Keratinocyte (primary cell): ENCODE measurements at regions not wholly inside any gene's neighbourhood (a gene's known extent, or its start where the extent isn't known, plus 50 kb on each side); places are given as distances from the start of the nearest gene placed in this dataset.

Source experiments
- DNase-seq: peaks from one replicate; pipeline ENCODE4 v3.0.0-alpha.2; 2011; ENCODE audit warnings: low read depth, missing footprints, low spot score
- FAIRE-seq: peaks from 2 replicates; lab custom pipeline; 2011; peaks lifted over from hg19 to GRCh38; lab: Jason Lieb, UNC
- H2AFZ ChIP-seq: 2 replicates; pipeline ENCODE4 v1.6.0; 2012; ENCODE audit warnings: low read length, control low read depth, inconsistent platforms; ENCODE audit not compliant: control insufficient read depth
- H3K27ac ChIP-seq: 2 replicates; pipeline ENCODE4 v1.5.1; 2011; ENCODE audit warnings: low read length; ENCODE audit not compliant: control insufficient read depth, insufficient read depth
- H3K27me3 ChIP-seq: 3 replicates; pipeline ENCODE4 v1.6.0; 2011; ENCODE audit warnings: low read length; ENCODE audit not compliant: control insufficient read depth, insufficient read depth; ENCODE audit errors: extremely low read depth
- H3K36me3 ChIP-seq, 2 experiments: 2 replicates in 1 of 2; 3 replicates in 1 of 2; pipeline ENCODE4 v1.5.1; 2011; ENCODE audit warnings: low read length in 2 of 2, mild to moderate bottlenecking in 1 of 2; ENCODE audit not compliant: control insufficient read depth in 2 of 2, insufficient read depth in 2 of 2; ENCODE audit errors: extremely low read depth in 1 of 2
- H3K4me1 ChIP-seq: 3 replicates; pipeline ENCODE4 v1.5.1; 2011; ENCODE audit warnings: low read length; ENCODE audit not compliant: control insufficient read depth, insufficient read depth; ENCODE audit errors: extremely low read depth
- H3K4me2 ChIP-seq: 3 replicates; pipeline ENCODE4 v1.6.0; 2011; ENCODE audit warnings: low read depth, low read length; ENCODE audit not compliant: control insufficient read depth, insufficient read depth; ENCODE audit errors: extremely low read depth
- H3K4me3 ChIP-seq, 3 experiments: fragments of 200-600 bp in 1 of 3; sonication (generic) in 1 of 3; 2 replicates in 2 of 3; 3 replicates in 1 of 3; pipeline ENCODE4 v1.5.1; 2011 to 2016; ENCODE audit warnings: low read length in 3 of 3, mild to moderate bottlenecking in 3 of 3, control low read depth in 2 of 3, inconsistent platforms in 1 of 3, low read depth in 1 of 3, mixed read lengths in 1 of 3, mixed run types in 1 of 3, moderate library complexity in 1 of 3; ENCODE audit not compliant: control insufficient read depth in 2 of 3, insufficient read depth in 2 of 3; ENCODE audit errors: extremely low read depth in 1 of 3
- H3K79me2 ChIP-seq: 2 replicates; pipeline ENCODE4 v1.6.0; 2012; ENCODE audit warnings: low read length; ENCODE audit not compliant: control insufficient read depth, insufficient read depth
- H3K9ac ChIP-seq: 3 replicates; pipeline ENCODE4 v1.6.0; 2011; ENCODE audit warnings: low read length; ENCODE audit not compliant: control insufficient read depth, insufficient read depth; ENCODE audit errors: extremely low read depth
- H3K9me1 ChIP-seq: 3 replicates; pipeline ENCODE4 v1.6.0; 2011; ENCODE audit warnings: low read length; ENCODE audit not compliant: control insufficient read depth, insufficient read depth; ENCODE audit errors: extremely low read depth
- H3K9me3 ChIP-seq: 2 replicates; pipeline ENCODE4 v1.5.1; 2012; ENCODE audit warnings: low read depth, low read length; ENCODE audit not compliant: control insufficient read depth
- H4K20me1 ChIP-seq: 3 replicates; pipeline ENCODE4 v1.6.0; 2011; ENCODE audit warnings: low read length; ENCODE audit not compliant: control insufficient read depth, insufficient read depth; ENCODE audit errors: extremely low read depth
- EZH2 ChIP-seq: IDR thresholded peaks from one replicate; pipeline ENCODE4 v1.6.1; 2012; ENCODE audit warnings: inconsistent platforms, mild to moderate bottlenecking, low read length, moderate library complexity
- dilution Hi-C: fragments of 300-500 bp; cut with MboI; formaldehyde crosslinking; loops from one replicate; pipeline ENCODE4 v1.7.0; 2020; ENCODE audit warnings: low sequenced_read_pairs; ENCODE audit not compliant: extremely low pct_ligation_motif_present
- TF ChIP-seq, protein P1 (sequence below), 3 experiments: IDR thresholded peaks in 1 of 3; conservative IDR thresholded peaks in 1 of 3; optimal IDR thresholded peaks in 1 of 3; 2 replicates in 2 of 3; 3 replicates in 1 of 3; pipeline versions ENCODE3 to v1.5.1; 2011; ENCODE audit warnings: low read length in 3 of 3, mild to moderate bottlenecking in 3 of 3, moderate library complexity in 2 of 3, control low read depth in 1 of 3, inconsistent platforms in 1 of 3; ENCODE audit not compliant: insufficient read depth in 2 of 3; ENCODE audit errors: extremely low read depth in 1 of 3

GRCh38 chr11:20226933-20227332 lies 66.7 kb upstream of the DBX1 start:
- H3K36me3 ChIP-seq = no peaks in the 10 kb centered on the region
- no peaks in the 10 kb centered on the region for H3K9me1 ChIP-seq
- DNase-seq (no peak), FAIRE-seq (no peak)
- no peaks in the 10 kb centered on the region for H3K27me3 ChIP-seq
- H3K9me3 ChIP-seq = no peaks in the 10 kb centered on the region
- H2AFZ ChIP-seq = no peak overlapping the region
- H3K27ac ChIP-seq = no peak overlapping the region
- no peaks in the 10 kb centered on the region for H3K4me1 ChIP-seq
- H3K4me3 ChIP-seq = no peak overlapping the region
- TF ChIP-seq, protein P1, sequence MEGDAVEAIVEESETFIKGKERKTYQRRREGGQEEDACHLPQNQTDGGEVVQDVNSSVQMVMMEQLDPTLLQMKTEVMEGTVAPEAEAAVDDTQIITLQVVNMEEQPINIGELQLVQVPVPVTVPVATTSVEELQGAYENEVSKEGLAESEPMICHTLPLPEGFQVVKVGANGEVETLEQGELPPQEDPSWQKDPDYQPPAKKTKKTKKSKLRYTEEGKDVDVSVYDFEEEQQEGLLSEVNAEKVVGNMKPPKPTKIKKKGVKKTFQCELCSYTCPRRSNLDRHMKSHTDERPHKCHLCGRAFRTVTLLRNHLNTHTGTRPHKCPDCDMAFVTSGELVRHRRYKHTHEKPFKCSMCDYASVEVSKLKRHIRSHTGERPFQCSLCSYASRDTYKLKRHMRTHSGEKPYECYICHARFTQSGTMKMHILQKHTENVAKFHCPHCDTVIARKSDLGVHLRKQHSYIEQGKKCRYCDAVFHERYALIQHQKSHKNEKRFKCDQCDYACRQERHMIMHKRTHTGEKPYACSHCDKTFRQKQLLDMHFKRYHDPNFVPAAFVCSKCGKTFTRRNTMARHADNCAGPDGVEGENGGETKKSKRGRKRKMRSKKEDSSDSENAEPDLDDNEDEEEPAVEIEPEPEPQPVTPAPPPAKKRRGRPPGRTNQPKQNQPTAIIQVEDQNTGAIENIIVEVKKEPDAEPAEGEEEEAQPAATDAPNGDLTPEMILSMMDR (optimal IDR thresholded peaks at IDR 0.05 in 1 of 3, IDR thresholded peaks at IDR 0.05 in 1 of 3, conservative IDR thresholded peaks at IDR 0.05 in 1 of 3; ENCODE audit: extremely low read depth in 1 of 3, insufficient read depth in 2 of 3, low read length in 3 of 3) = no peak
- TF ChIP-seq EZH2 = no peak
- no peak overlapping the region for H3K4me2 ChIP-seq
- peaks cover 4% of the 10 kb centered on the region for H4K20me1 ChIP-seq
- dilution Hi-C loops = no loop called here
- H3K9ac ChIP-seq = no peak overlapping the region
- H3K79me2 ChIP-seq = no peaks in the 10 kb centered on the region

GRCh38 chr11:20221566-20221965 lies 61.3 kb upstream of the DBX1 start:
- H3K27ac ChIP-seq = no peak overlapping the region
- H3K9ac ChIP-seq = no peak overlapping the region
- H2AFZ ChIP-seq = no peak overlapping the region
- no peak overlapping the region for H3K4me3 ChIP-seq
- dilution Hi-C loops = no loop called here
- no peaks in the 10 kb centered on the region for H3K36me3 ChIP-seq
- H3K9me1 ChIP-seq = no peaks in the 10 kb centered on the region
- H3K4me1 ChIP-seq = no peaks in the 10 kb centered on the region
- FAIRE-seq (no peak), DNase-seq (no peak)
- H3K79me2 ChIP-seq = no peaks in the 10 kb centered on the region
- TF ChIP-seq, protein P1 (optimal IDR thresholded peaks at IDR 0.05 in 1 of 3, IDR thresholded peaks at IDR 0.05 in 1 of 3, conservative IDR thresholded peaks at IDR 0.05 in 1 of 3; ENCODE audit: extremely low read depth in 1 of 3, insufficient read depth in 2 of 3, low read length in 3 of 3) = no peak
- H3K27me3 ChIP-seq = peaks cover 2% of the 10 kb centered on the region
- H3K4me2 ChIP-seq = no peak overlapping the region
- peaks cover 4% of the 10 kb centered on the region for H4K20me1 ChIP-seq
- H3K9me3 ChIP-seq = no peaks in the 10 kb centered on the region
